ENCODE measurements at regions not wholly inside any gene's neighbourhood (a gene's known extent, or its start where the extent isn't known, plus 50 kb on each side); places are given as distances from the start of the nearest gene placed in this dataset.

GRCh38 chr14:58961045-58961731 lies 227.3 kb upstream of the DAAM1 start:
- Histone ChIP-seq H4K8ac (replicated peaks; ENCODE audit: insufficient read length, low read depth, low read length) (no peak overlapping the region), H3K4ac (ENCODE audit: low read depth, low read length) (no peak overlapping the region), H3K56ac (ENCODE audit: insufficient read length, low read depth, low read length) (no peak overlapping the region), H4K5ac (ENCODE audit: insufficient read length, low read depth, low read length) (no peak overlapping the region), H3K9ac (ENCODE audit: extremely low read depth, insufficient read length, low read length) (no peak overlapping the region), H4K20me1 (ENCODE audit: control insufficient read depth, insufficient read depth, insufficient read length) (no peaks in the 10 kb centered on the region), H2BK120ac (ENCODE audit: low read depth, low read length, poor library complexity, severe bottlenecking) (no peak overlapping the region), H3K79me1 (ENCODE audit: insufficient read depth, low read depth, low read length, poor library complexity, severe bottlenecking) (no peaks in the 10 kb centered on the region), H2BK5ac (ENCODE audit: insufficient read length, low read length) (no peak overlapping the region), H2AK5ac (ENCODE audit: insufficient read length, low read length) (no peak overlapping the region), H4K91ac (ENCODE audit: insufficient read length, low read depth, low read length) (no peak overlapping the region), H2BK12ac (ENCODE audit: insufficient read length, low read depth, low read length) (no peak overlapping the region), H3K23me2 (ENCODE audit: insufficient read length, low read depth, low read length, poor library complexity, severe bottlenecking) (no peaks in the 10 kb centered on the region), H3K4me1 (ENCODE audit: insufficient read depth, low read length) (no peaks in the 10 kb centered on the region; the same call in 1 of the 2 replicates), H2AFZ (ENCODE audit: low read length) (no peak overlapping the region), H3K27me3 (ENCODE audit: insufficient read depth, low read length) (no peaks in the 10 kb centered on the region), H3K23ac (ENCODE audit: insufficient read length, low read depth, low read length) (no peak overlapping the region), H3K27ac (ENCODE audit: insufficient read length, low read depth, low read length) (no peak overlapping the region), H3T11ph (ENCODE audit: low read length) (no peak overlapping the region), H3K4me2 (ENCODE audit: insufficient read depth, insufficient read length, low read length) (no peak overlapping the region), H3K14ac (ENCODE audit: insufficient read depth, low read length) (no peak overlapping the region), H3K18ac (ENCODE audit: insufficient read length, low read depth, low read length) (no peak overlapping the region), H2BK20ac (ENCODE audit: low read depth, low read length, poor library complexity, severe bottlenecking) (no peak overlapping the region), H2BK15ac (ENCODE audit: low read depth, low read length) (no peak overlapping the region), H3K9me3 (ENCODE audit: control insufficient read depth, low read depth, low read length) (no peaks in the 10 kb centered on the region), H3K79me2 (ENCODE audit: insufficient read depth, low read length) (no peaks in the 10 kb centered on the region)
- no peaks in the 10 kb centered on the region for H3K36me3 Mint-ChIP-seq (ENCODE audit: insufficient read depth in 1 of 3, low read depth in 3 of 3)
- H3K4me1 Mint-ChIP-seq = peaks cover 13 to 15% of the 10 kb centered on the region in 2 experiments
- H3K4me3 Mint-ChIP-seq = no peak overlapping the region
- no CpG with 5 or more reads among the region's 6 CpGs for WGBS (ENCODE audit: extremely low coverage, insufficient read length, low lambda C conversion rate)
- H3K9me3 Mint-ChIP-seq = no peaks in the 10 kb centered on the region
- TF ChIP-seq, protein P1, sequence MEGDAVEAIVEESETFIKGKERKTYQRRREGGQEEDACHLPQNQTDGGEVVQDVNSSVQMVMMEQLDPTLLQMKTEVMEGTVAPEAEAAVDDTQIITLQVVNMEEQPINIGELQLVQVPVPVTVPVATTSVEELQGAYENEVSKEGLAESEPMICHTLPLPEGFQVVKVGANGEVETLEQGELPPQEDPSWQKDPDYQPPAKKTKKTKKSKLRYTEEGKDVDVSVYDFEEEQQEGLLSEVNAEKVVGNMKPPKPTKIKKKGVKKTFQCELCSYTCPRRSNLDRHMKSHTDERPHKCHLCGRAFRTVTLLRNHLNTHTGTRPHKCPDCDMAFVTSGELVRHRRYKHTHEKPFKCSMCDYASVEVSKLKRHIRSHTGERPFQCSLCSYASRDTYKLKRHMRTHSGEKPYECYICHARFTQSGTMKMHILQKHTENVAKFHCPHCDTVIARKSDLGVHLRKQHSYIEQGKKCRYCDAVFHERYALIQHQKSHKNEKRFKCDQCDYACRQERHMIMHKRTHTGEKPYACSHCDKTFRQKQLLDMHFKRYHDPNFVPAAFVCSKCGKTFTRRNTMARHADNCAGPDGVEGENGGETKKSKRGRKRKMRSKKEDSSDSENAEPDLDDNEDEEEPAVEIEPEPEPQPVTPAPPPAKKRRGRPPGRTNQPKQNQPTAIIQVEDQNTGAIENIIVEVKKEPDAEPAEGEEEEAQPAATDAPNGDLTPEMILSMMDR (conservative IDR thresholded peaks at IDR 0.05) = no peak
- no peak overlapping the region for H3K27ac Mint-ChIP-seq
- DNase-seq = no peak
- no peaks in the 10 kb centered on the region for H3K27me3 Mint-ChIP-seq (ENCODE audit: low read depth)
